PC-9 (cell line): ENCODE measurements at regions not wholly inside any gene's neighbourhood (a gene's known extent, or its start where the extent isn't known, plus 50 kb on each side); places are given as distances from the start of the nearest gene placed in this dataset.
"Not testable (repeated sequence)": the region's sequence is repeated elsewhere in the genome, so short reads cannot be mapped to it uniquely, and the experiment has no call there.

ENCODE experiments used
- BruUV-seq: library from RNA; stranded (reverse); fragments of 400-500 nt; replicated peaks from 2 replicates; lab custom pipeline; 2021; lab: Mats Ljungman, UMichigan
- CTCF ChIA-PET: fragments of 300-600 bp; sonication (Branson Sonifier 250); formaldehyde crosslinking; loops from one replicate; lab custom pipeline; 2022; ENCODE audit warnings: antibody characterized with exemption; lab: Charles Lee
- POLR2A ChIA-PET: fragments of 300-600 bp; sonication (Branson Sonifier 250); formaldehyde crosslinking; loops from one replicate; lab custom pipeline; 2022; ENCODE audit warnings: antibody characterized with exemption; ENCODE audit not compliant: unreplicated experiment; lab: Charles Lee
- DNase-seq, 2 experiments: peaks; one replicate each; pipeline versions ENCODE4 v3.0.0 to v3.0.0-alpha.2; 2015 to 2022; ENCODE audit warnings: mixed read lengths in 1 of 2
- H2AFZ ChIP-seq: fragments of 200-600 bp; sonication (generic); 2 replicates; pipeline ENCODE4 v1.8.1; 2017; ENCODE audit warnings: antibody characterized with exemption
- H3F3A ChIP-seq: fragments of 200-600 bp; sonication (generic); 2 replicates; pipeline ENCODE4 v1.8.1; 2017; ENCODE audit warnings: antibody characterized with exemption, mild to moderate bottlenecking, low read depth; ENCODE audit not compliant: insufficient read depth
- H3K27ac ChIP-seq: fragments of 200-600 bp; sonication (generic); 2 replicates; pipeline ENCODE4 v1.6.1; 2016; ENCODE audit warnings: mixed run types
- H3K27me3 ChIP-seq: fragments of 200-600 bp; sonication (generic); 2 replicates; pipeline ENCODE4 v1.6.1; 2016; ENCODE audit warnings: low read depth, mixed run types; ENCODE audit not compliant: insufficient read depth
- H3K36me3 ChIP-seq: fragments of 200-600 bp; sonication (generic); 2 replicates; pipeline ENCODE4 v1.6.1; 2016; ENCODE audit warnings: low read depth, mixed run types
- H3K4me1 ChIP-seq: fragments of 200-600 bp; sonication (generic); replicated peaks from 2 replicates; pipeline ENCODE4 v1.6.1; 2016; ENCODE audit warnings: mixed run types; ENCODE audit not compliant: insufficient read depth
- H3K4me2 ChIP-seq: fragments of 200-600 bp; sonication (generic); 2 replicates; pipeline ENCODE4 v1.6.1; 2017; ENCODE audit warnings: mixed run types
- H3K4me3 ChIP-seq: fragments of 200-600 bp; sonication (generic); 2 replicates; pipeline ENCODE4 v1.6.1; 2016; ENCODE audit warnings: mixed run types
- H3K79me2 ChIP-seq: fragments of 200-600 bp; sonication (generic); 2 replicates; pipeline ENCODE4 v1.6.1; 2017; ENCODE audit warnings: low read depth, mixed run types
- H3K9me2 ChIP-seq: fragments of 200-600 bp; sonication (generic); 2 replicates; pipeline ENCODE4 v1.8.1; 2017; ENCODE audit warnings: mild to moderate bottlenecking; ENCODE audit not compliant: insufficient read depth
- H3K9me3 ChIP-seq: fragments of 200-600 bp; sonication (generic); 2 replicates; pipeline ENCODE4 v1.8.1; 2016; ENCODE audit warnings: low read depth; ENCODE audit not compliant: insufficient read depth
- H4K20me1 ChIP-seq: fragments of 200-600 bp; sonication (generic); 2 replicates; pipeline ENCODE4 v1.8.1; 2017; ENCODE audit not compliant: insufficient read depth
- intact Hi-C: fragments of 100-400 bp; cut with micrococcal nuclease; formaldehyde crosslinking; loops from one replicate; pipeline ENCODE4 v1.10.0; 2022; ENCODE audit not compliant: unreplicated experiment

GRCh38 chr17:45601605-45602539 lies 111.4 kb upstream of the PLEKHM1 start:
- H2AFZ ChIP-seq, H3K4me2 ChIP-seq, H3K9me3 ChIP-seq, H3K27ac ChIP-seq, H3K27me3 ChIP-seq, H3F3A ChIP-seq, H3K4me1 ChIP-seq, H3K36me3 ChIP-seq, H4K20me1 ChIP-seq, CTCF ChIA-PET, H3K4me3 ChIP-seq, intact Hi-C loops, DNase-seq, H3K9me2 ChIP-seq, H3K79me2 ChIP-seq, POLR2A ChIA-PET, BruUV-seq: not testable (repeated sequence)

GRCh38 chr17:45605751-45606150 lies 115.2 kb upstream of the PLEKHM1 start:
- intact Hi-C loops, result not testable (repeated sequence)

GRCh38 chr17:45619984-45620405 lies 129.5 kb upstream of the PLEKHM1 start:
- H3K4me2 ChIP-seq, result peak overlapping the region; percentile 49
- POLR2A ChIA-PET, H4K20me1 ChIP-seq, H3K9me3 ChIP-seq, H3K27ac ChIP-seq, H3K4me1 ChIP-seq, H3K79me2 ChIP-seq, H3K9me2 ChIP-seq, H3K27me3 ChIP-seq, BruUV-seq, CTCF ChIA-PET, H3F3A ChIP-seq, intact Hi-C loops, H3K36me3 ChIP-seq: not testable (repeated sequence)
- H3K4me3 ChIP-seq, result peak overlapping the region; percentile 55; the same call in 1 of the 2 replicates
- peak; percentile 64 to 89 for DNase-seq
- peak overlapping the region; percentile 74 for H2AFZ ChIP-seq

More at GRCh38 chr17:45605751-45606150, 115.2 kb upstream of the PLEKHM1 start:
- POLR2A ChIA-PET, H3K4me3 ChIP-seq, DNase-seq, H2AFZ ChIP-seq, H3F3A ChIP-seq, H3K79me2 ChIP-seq, H3K27me3 ChIP-seq, H3K4me1 ChIP-seq, H3K9me3 ChIP-seq, CTCF ChIA-PET, H3K9me2 ChIP-seq, H4K20me1 ChIP-seq, H3K36me3 ChIP-seq, H3K27ac ChIP-seq, BruUV-seq, H3K4me2 ChIP-seq: not testable (repeated sequence)

- DNase-seq, CTCF ChIA-PET, H3K36me3 ChIP-seq, BruUV-seq, intact Hi-C loops, POLR2A ChIA-PET, H3K9me3 ChIP-seq, H3K4me1 ChIP-seq, H3K27me3 ChIP-seq, H3K27ac ChIP-seq, H3F3A ChIP-seq, H3K9me2 ChIP-seq, H4K20me1 ChIP-seq, H3K79me2 ChIP-seq: not testable (repeated sequence)
- Histone ChIP-seq H2AFZ (peak overlapping the region; percentile 74; the same call in 1 of the 2 replicates), H3K4me3 (peak overlapping the region; percentile 55; the same call in 1 of the 2 replicates), H3K4me2 (peak overlapping the region; percentile 49; the same call in 1 of the 2 replicates)
Observed at GRCh38 chr17:45620468-45620867, 129.9 kb upstream of the PLEKHM1 start.

- CTCF ChIA-PET, H3K9me3 ChIP-seq, intact Hi-C loops, H3K9me2 ChIP-seq, H3K36me3 ChIP-seq, H3K79me2 ChIP-seq, H4K20me1 ChIP-seq, H3K27me3 ChIP-seq, H3K27ac ChIP-seq, H3K4me1 ChIP-seq, H3K4me3 ChIP-seq, H2AFZ ChIP-seq, BruUV-seq, POLR2A ChIA-PET, DNase-seq, H3F3A ChIP-seq: not testable (repeated sequence)
- peak overlapping the region; percentile 62 for H3K4me2 ChIP-seq
Observed at GRCh38 chr17:45621087-45621486, 130.6 kb upstream of the PLEKHM1 start.

- DNase-seq, H3K4me1 ChIP-seq, H3K9me2 ChIP-seq, H4K20me1 ChIP-seq, POLR2A ChIA-PET, CTCF ChIA-PET, H2AFZ ChIP-seq, H3K27ac ChIP-seq, H3K4me3 ChIP-seq, H3K4me2 ChIP-seq, H3K36me3 ChIP-seq, H3K79me2 ChIP-seq, H3K27me3 ChIP-seq, intact Hi-C loops, H3F3A ChIP-seq, BruUV-seq, H3K9me3 ChIP-seq: not testable (repeated sequence)
Observed at GRCh38 chr17:45622295-45622694, 131.8 kb upstream of the PLEKHM1 start.
